ENCODE measurements at regions not wholly inside any gene's neighbourhood (a gene's known extent, or its start where the extent isn't known, plus 50 kb on each side); places are given as distances from the start of the nearest gene placed in this dataset.

DNA sequence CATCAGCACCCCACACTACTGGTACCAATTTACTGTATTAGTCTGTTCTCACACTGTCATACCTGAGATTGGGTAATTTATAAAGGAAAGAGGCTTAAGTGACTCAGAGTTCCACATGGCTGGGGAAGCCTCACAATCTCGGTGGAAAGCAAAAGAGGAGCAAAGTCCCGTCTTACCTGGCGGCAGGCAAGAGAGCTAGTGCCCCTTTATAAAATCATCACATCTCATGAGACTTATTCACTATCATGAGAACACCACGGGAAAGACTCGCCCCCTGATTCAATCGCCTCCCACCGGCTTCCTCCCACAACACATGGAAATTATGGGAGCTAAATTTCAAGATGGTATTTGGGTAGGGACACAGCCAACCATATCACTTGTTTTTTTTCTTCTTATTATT, 717.2 kb downstream of the TRIB2 start:
- TF ChIP-seq ZNF274 (IDR thresholded peaks at IDR 0.05; ENCODE audit: low read depth, low read length) (no peak), YY1 (IDR thresholded peaks at IDR 0.05; ENCODE audit: insufficient read depth, insufficient read length) (no peak)

All from NT2/D1 (cell line).